ENCODE measurements at regions not wholly inside any gene's neighbourhood (a gene's known extent, or its start where the extent isn't known, plus 50 kb on each side); places are given as distances from the start of the nearest gene placed in this dataset.

DNA sequence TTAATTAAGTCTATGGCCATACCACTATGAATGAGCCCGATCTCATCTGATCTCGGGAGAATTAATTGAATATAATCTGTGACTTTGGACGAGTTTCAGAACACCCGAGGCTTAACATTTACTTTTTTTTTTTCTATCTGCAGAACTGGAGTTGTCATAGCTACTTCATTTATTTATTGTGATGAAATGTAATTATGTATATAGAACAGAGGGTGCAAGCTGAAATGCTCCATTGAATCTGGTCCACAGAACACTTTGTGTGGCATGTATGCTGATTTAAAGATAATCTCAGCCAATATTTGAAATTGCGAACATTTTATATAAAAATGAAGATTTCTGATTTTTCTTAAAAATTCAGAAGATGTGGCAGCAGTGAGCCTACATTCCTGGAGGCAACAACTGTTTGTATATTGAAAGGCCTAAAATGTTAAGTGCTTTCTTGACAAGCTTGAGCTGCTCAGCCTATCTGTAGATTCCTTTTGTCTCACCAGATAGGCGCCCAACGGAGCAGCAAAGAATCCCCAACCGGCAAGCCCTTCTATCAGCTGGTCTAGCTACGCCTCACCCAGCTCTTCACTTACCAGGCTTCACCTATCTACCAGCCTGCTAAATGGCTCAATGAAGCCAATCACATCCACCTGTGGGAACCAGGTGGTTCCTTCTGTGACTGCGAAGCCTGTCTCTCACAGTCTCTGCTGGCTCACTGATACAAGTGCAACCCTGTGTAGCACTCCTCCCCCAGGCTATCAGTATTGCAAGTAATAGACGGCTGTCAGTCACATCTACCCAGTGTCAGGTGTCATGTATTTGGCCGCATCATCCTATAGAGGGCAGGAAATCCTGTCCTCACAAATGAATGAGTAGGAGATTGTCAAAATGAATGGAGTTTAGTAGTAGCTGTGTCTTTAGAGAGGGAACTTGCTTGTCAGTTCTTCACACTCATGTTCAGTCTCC lies 170.6 kb upstream of the MRPS30 start:
- no peak for TF ChIP-seq POLR2A (IDR thresholded peaks at IDR 0.05; ENCODE audit: low read depth)
- TF ChIP-seq EP300 (IDR thresholded peaks at IDR 0.05): no peak
- TF ChIP-seq POLR2AphosphoS5 (IDR thresholded peaks at IDR 0.05): no peak
- TF ChIP-seq, protein P1, sequence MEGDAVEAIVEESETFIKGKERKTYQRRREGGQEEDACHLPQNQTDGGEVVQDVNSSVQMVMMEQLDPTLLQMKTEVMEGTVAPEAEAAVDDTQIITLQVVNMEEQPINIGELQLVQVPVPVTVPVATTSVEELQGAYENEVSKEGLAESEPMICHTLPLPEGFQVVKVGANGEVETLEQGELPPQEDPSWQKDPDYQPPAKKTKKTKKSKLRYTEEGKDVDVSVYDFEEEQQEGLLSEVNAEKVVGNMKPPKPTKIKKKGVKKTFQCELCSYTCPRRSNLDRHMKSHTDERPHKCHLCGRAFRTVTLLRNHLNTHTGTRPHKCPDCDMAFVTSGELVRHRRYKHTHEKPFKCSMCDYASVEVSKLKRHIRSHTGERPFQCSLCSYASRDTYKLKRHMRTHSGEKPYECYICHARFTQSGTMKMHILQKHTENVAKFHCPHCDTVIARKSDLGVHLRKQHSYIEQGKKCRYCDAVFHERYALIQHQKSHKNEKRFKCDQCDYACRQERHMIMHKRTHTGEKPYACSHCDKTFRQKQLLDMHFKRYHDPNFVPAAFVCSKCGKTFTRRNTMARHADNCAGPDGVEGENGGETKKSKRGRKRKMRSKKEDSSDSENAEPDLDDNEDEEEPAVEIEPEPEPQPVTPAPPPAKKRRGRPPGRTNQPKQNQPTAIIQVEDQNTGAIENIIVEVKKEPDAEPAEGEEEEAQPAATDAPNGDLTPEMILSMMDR (IDR thresholded peaks at IDR 0.05): no peak
- DNase-seq (ENCODE audit: extremely low spot score): no peak
- no peak overlapping the region for H3K27ac ChIP-seq (replicated peaks in 1 of 4)
- no peaks in the 10 kb centered on the region for H3K4me1 ChIP-seq
- WGBS: 75% methylated on average over 12 of the region's 12 CpGs
- H3K4me3 ChIP-seq: no peak overlapping the region
- H3K27me3 ChIP-seq: no peaks in the 10 kb centered on the region
- no peaks in the 10 kb centered on the region for H3K9me3 ChIP-seq
- H3K36me3 ChIP-seq: no peaks in the 10 kb centered on the region
- intact Hi-C loops (cut with DNase I): no loop called here

- H3K4me3 ChIP-seq: no peak overlapping the region
- no peaks in the 10 kb centered on the region for H3K27me3 ChIP-seq
- no peaks in the 10 kb centered on the region for H3K9me3 ChIP-seq
- no peak for TF ChIP-seq POLR2AphosphoS5 (IDR thresholded peaks at IDR 0.05)
- no peak for TF ChIP-seq POLR2A (IDR thresholded peaks at IDR 0.05; ENCODE audit: low read depth)
- no peaks in the 10 kb centered on the region for H3K36me3 ChIP-seq
- 70% methylated on average over 1 of the region's 1 CpG for WGBS
- no peak overlapping the region for H3K27ac ChIP-seq (replicated peaks in 1 of 4)
- intact Hi-C loops (cut with DNase I): no loop called here
- DNase-seq (ENCODE audit: extremely low spot score): no peak
- H3K4me1 ChIP-seq: peaks cover 0 to 7% (median 2%) of the 10 kb centered on the region in 4 donors
Measured at GRCh38 chr5:44632344-44632743, 176.4 kb upstream of the MRPS30 start.

GRCh38 chr5:44626846-44627245 lies 181.9 kb upstream of the MRPS30 start:
- H3K9me3 ChIP-seq: no peaks in the 10 kb centered on the region
- no peak overlapping the region for H3K4me3 ChIP-seq
- intact Hi-C loops (cut with DNase I): no loop called here
- H3K27ac ChIP-seq (replicated peaks in 1 of 4): no peak overlapping the region
- DNase-seq (ENCODE audit: extremely low spot score): no peak
- H3K4me1 ChIP-seq: peaks cover 0 to 7% (median 2%) of the 10 kb centered on the region in 4 donors
- H3K27me3 ChIP-seq: no peaks in the 10 kb centered on the region
- no peaks in the 10 kb centered on the region for H3K36me3 ChIP-seq
- TF ChIP-seq EP300 (IDR thresholded peaks at IDR 0.05) (no peak), POLR2AphosphoS5 (IDR thresholded peaks at IDR 0.05) (no peak), POLR2A (IDR thresholded peaks at IDR 0.05; ENCODE audit: low read depth) (no peak)
- TF ChIP-seq, protein P1 (IDR thresholded peaks at IDR 0.05): no peak

- intact Hi-C loops (cut with DNase I): no loop called here
- H3K9me3 ChIP-seq: no peaks in the 10 kb centered on the region
- H3K36me3 ChIP-seq: no peaks in the 10 kb centered on the region
- no peak overlapping the region for H3K27ac ChIP-seq (replicated peaks in 1 of 4)
- TF ChIP-seq EP300 (IDR thresholded peaks at IDR 0.05) (no peak), POLR2A (IDR thresholded peaks at IDR 0.05; ENCODE audit: low read depth) (no peak), POLR2AphosphoS5 (IDR thresholded peaks at IDR 0.05) (no peak)
- TF ChIP-seq, protein P1 (IDR thresholded peaks at IDR 0.05): no peak
- H3K27me3 ChIP-seq: no peaks in the 10 kb centered on the region
- H3K4me1 ChIP-seq: no peaks in the 10 kb centered on the region
- no peak for DNase-seq (ENCODE audit: extremely low spot score)
- no peak overlapping the region for H3K4me3 ChIP-seq
- 80% methylated on average over 4 of the region's 4 CpGs for WGBS
Measured at GRCh38 chr5:44622331-44622730, 186.4 kb upstream of the MRPS30 start.

- no peaks in the 10 kb centered on the region for H3K9me3 ChIP-seq
- intact Hi-C loops (cut with DNase I): no loop called here
- H3K4me3 ChIP-seq: no peak overlapping the region
- H3K27me3 ChIP-seq: no peaks in the 10 kb centered on the region
- DNase-seq (ENCODE audit: extremely low spot score): no peak
- H3K4me1 ChIP-seq: no peaks in the 10 kb centered on the region
- WGBS: 87% methylated on average over 3 of the region's 3 CpGs
- TF ChIP-seq, protein P1 (IDR thresholded peaks at IDR 0.05): no peak
- TF ChIP-seq POLR2AphosphoS5 (IDR thresholded peaks at IDR 0.05) (no peak), EP300 (IDR thresholded peaks at IDR 0.05) (no peak), POLR2A (IDR thresholded peaks at IDR 0.05; ENCODE audit: low read depth) (no peak)
- H3K27ac ChIP-seq (replicated peaks in 1 of 4): no peak overlapping the region
- H3K36me3 ChIP-seq: no peaks in the 10 kb centered on the region
Measured at GRCh38 chr5:44619875-44620610, 188.7 kb upstream of the MRPS30 start.

All from esophagus muscularis mucosa (tissue), 4 donors.